ENCODE measurements at regions not wholly inside any gene's neighbourhood (a gene's known extent, or its start where the extent isn't known, plus 50 kb on each side); places are given as distances from the start of the nearest gene placed in this dataset.

DNA sequence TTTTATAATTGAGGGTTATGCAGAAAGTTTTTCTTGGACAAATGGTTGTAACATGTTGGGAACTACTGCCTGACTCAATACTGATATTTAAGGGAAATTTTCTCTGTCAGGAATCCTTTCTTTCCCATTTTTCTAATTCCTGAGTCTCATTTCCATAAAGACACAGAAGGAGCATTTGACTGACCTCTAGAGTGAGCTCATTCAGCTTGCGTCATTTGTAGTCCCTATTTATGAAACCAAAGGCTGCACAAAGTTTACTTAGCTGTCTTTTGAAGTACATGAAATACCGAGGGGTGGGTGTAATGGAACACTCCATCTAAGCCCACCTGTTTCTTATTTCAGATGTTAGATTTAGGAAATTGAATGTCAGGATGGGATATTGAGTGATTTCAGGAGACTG lies 359.5 kb upstream of the C11orf87 start:
- TF ChIP-seq POLR2AphosphoS5 (IDR thresholded peaks at IDR 0.05; ENCODE audit: borderline replicate concordance, low read depth, low read length) (no peak), EZH2 (IDR thresholded peaks at IDR 0.05) (no peak)

Data from SK-N-MC (cell line).